HEK293T (cell line): ENCODE measurements at regions not wholly inside any gene's neighbourhood (a gene's known extent, or its start where the extent isn't known, plus 50 kb on each side); places are given as distances from the start of the nearest gene placed in this dataset.
"Not testable (repeated sequence)": the region's sequence is repeated elsewhere in the genome, so short reads cannot be mapped to it uniquely, and the experiment has no call there.

ENCODE experiments used
- ARNT ChIP-seq: fragments of 450-650 bp; IDR thresholded peaks from 2 replicates; pipeline ENCODE4 v1.6.1; 2017; ENCODE audit warnings: mild to moderate bottlenecking
- BHLHE40 ChIP-seq: fragments of 450-650 bp; IDR thresholded peaks from 2 replicates; pipeline ENCODE4 v1.6.1; 2016; ENCODE audit warnings: mild to moderate bottlenecking, moderate library complexity, borderline replicate concordance
- ELF4 ChIP-seq: fragments of 450-650 bp; IDR thresholded peaks from 2 replicates; pipeline ENCODE4 v1.6.1; 2017; ENCODE audit warnings: antibody characterized with exemption
- FOXK2 ChIP-seq: fragments of 450-650 bp; IDR thresholded peaks from 2 replicates; pipeline ENCODE4 v1.6.1; 2016; ENCODE audit warnings: mild to moderate bottlenecking
- FOXM1 ChIP-seq: fragments of 450-650 bp; IDR thresholded peaks from 2 replicates; pipeline ENCODE4 v1.6.1; 2017; ENCODE audit warnings: mild to moderate bottlenecking, borderline replicate concordance
- HDGF ChIP-seq: fragments of 450-650 bp; IDR thresholded peaks from 2 replicates; pipeline ENCODE4 v1.6.1; 2017; ENCODE audit warnings: antibody characterized with exemption, borderline replicate concordance
- NFRKB ChIP-seq: fragments of 450-650 bp; IDR thresholded peaks from 2 replicates; pipeline ENCODE4 v1.6.1; 2016; ENCODE audit warnings: mild to moderate bottlenecking, moderate library complexity
- SP1 ChIP-seq: fragments of 450-650 bp; IDR thresholded peaks from 2 replicates; pipeline ENCODE4 v1.6.1; 2017
- ZNF384 ChIP-seq: fragments of 450-650 bp; IDR thresholded peaks from 2 replicates; pipeline ENCODE4 v1.6.1; 2016

GRCh38 chr9:89856296-89856695, 251.5 kb downstream of the GADD45G start:
- not testable (repeated sequence) for TF ChIP-seq HDGF, ELF4, NFRKB, FOXM1, SP1, FOXK2, ARNT, BHLHE40, ZNF384
